ACC112 (cell line): ENCODE measurements at regions not wholly inside any gene's neighbourhood (a gene's known extent, or its start where the extent isn't known, plus 50 kb on each side); places are given as distances from the start of the nearest gene placed in this dataset.

Experiments used
- H2AFZ ChIP-seq: fragments of 200-600 bp; sonication (generic); one replicate; pipeline ENCODE4 v1.6.0; 2017; ENCODE audit warnings: antibody characterized with exemption, low read length; ENCODE audit not compliant: unreplicated experiment
- H3K27ac ChIP-seq: fragments of 200-600 bp; sonication (generic); 2 replicates; pipeline ENCODE4 v1.5.1; 2014; ENCODE audit warnings: low read depth, mild to moderate bottlenecking, antibody characterized with exemption, low read length, moderate library complexity
- H3K27me3 ChIP-seq: fragments of 200-600 bp; sonication (generic); 2 replicates; pipeline ENCODE4 v1.6.1; 2014; ENCODE audit warnings: mild to moderate bottlenecking, antibody characterized with exemption, low read length, moderate library complexity, mixed read lengths; ENCODE audit not compliant: insufficient read depth
- H3K36me3 ChIP-seq: fragments of 200-600 bp; sonication (generic); 2 replicates; pipeline ENCODE4 v1.6.1; 2016; ENCODE audit warnings: mild to moderate bottlenecking, antibody characterized with exemption, low read length, moderate library complexity, mixed read lengths; ENCODE audit not compliant: insufficient read depth
- H3K4me1 ChIP-seq: fragments of 200-600 bp; sonication (generic); one replicate; pipeline ENCODE4 v1.6.1; 2016; ENCODE audit warnings: low read length, mixed read lengths; ENCODE audit not compliant: insufficient read depth, unreplicated experiment, control insufficient read depth
- H3K4me3 ChIP-seq: fragments of 200-600 bp; sonication (generic); 2 replicates; pipeline ENCODE4 v1.5.1; 2014; ENCODE audit warnings: mild to moderate bottlenecking, low read depth, low read length
- H3K79me2 ChIP-seq: fragments of 200-600 bp; sonication (generic); one replicate; pipeline ENCODE4 v1.6.0; 2016; ENCODE audit warnings: low read length; ENCODE audit not compliant: control insufficient read depth, unreplicated experiment, insufficient read depth

- no peak overlapping the region for H3K4me3 ChIP-seq
- no peak overlapping the region for H3K27ac ChIP-seq
- no peak overlapping the region for H2AFZ ChIP-seq
- no peaks in the 10 kb centered on the region for H3K36me3 ChIP-seq
- H3K27me3 ChIP-seq: no peaks in the 10 kb centered on the region
- H3K4me1 ChIP-seq: no peaks in the 10 kb centered on the region
- no peaks in the 10 kb centered on the region for H3K79me2 ChIP-seq
These were observed 938.1 kb upstream of the SLC39A10 start for GRCh38 chr2:194718881-194719280.

DNA sequence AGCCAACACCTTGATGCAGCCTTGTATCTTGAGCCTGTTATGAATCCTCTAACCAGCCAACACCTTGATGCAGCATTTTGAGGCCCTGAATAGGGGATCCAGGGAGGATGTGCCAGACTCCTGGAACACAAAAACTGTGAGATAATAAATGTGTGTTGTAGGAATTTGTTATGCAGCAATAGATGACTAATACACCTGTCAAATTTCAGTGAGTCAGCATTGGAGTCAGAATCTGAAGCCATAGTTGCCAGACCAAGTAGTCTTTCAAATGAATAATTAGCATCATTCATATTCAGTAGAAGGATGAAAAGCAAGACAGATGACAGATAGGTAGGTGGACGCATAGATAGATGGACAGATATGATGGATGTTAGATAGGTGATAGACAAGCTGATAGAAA lies 942.5 kb upstream of the SLC39A10 start:
- Histone ChIP-seq H3K27ac (no peak overlapping the region), H3K79me2 (no peaks in the 10 kb centered on the region), H3K4me3 (no peak overlapping the region), H2AFZ (no peak overlapping the region), H3K4me1 (no peaks in the 10 kb centered on the region), H3K36me3 (no peaks in the 10 kb centered on the region), H3K27me3 (no peaks in the 10 kb centered on the region)

GRCh38 chr2:194709840-194710239 lies 947.2 kb upstream of the SLC39A10 start:
- Histone ChIP-seq H3K79me2 (no peaks in the 10 kb centered on the region), H3K4me3 (no peak overlapping the region), H3K4me1 (no peaks in the 10 kb centered on the region), H3K27ac (no peak overlapping the region), H2AFZ (no peak overlapping the region), H3K27me3 (no peaks in the 10 kb centered on the region), H3K36me3 (no peaks in the 10 kb centered on the region)

DNA sequence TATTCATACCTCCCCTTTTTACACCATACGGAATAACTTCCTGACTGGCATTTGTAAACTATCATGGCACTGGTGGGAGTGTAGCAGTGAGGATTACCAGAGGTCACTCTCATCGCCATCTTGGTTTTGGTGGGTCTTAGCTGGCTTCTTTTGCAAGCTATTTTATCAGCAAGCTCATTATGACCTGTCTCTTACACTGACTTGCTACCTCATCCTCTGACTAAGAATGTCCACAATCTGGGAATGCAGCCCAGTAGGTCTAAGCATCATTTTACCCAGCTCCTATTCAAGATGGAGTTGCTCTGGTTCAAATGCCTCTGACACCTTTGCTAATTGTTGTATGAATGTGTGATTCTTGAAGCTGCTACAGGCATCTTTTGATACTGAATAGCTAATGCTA lies 950.8 kb upstream of the SLC39A10 start:
- Histone ChIP-seq H3K36me3 (no peaks in the 10 kb centered on the region), H3K27ac (no peak overlapping the region), H3K4me3 (no peak overlapping the region), H3K27me3 (no peaks in the 10 kb centered on the region), H3K4me1 (no peaks in the 10 kb centered on the region), H3K79me2 (no peaks in the 10 kb centered on the region), H2AFZ (no peak overlapping the region)

DNA sequence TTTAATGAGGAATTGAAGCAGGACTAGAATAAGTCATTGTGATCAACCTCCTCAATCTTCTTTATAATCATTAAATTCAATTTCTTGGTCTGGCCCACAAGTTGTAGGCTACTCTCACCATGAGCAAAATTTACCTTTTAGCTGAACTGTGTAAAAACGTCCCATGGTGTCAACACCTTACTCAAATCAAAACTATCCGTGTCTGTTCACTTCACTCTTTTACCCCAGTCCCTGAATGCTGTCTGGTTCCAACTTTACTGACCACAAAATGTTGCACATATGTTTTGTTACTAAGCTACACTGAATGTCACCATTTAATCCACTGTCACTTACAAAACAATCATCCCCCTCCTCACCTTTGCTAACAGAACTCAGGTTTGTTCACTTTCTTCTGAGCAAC lies 951.6 kb upstream of the SLC39A10 start:
- H3K4me1 ChIP-seq: no peaks in the 10 kb centered on the region
- H2AFZ ChIP-seq: no peak overlapping the region
- H3K4me3 ChIP-seq: no peak overlapping the region
- no peaks in the 10 kb centered on the region for H3K27me3 ChIP-seq
- no peaks in the 10 kb centered on the region for H3K79me2 ChIP-seq
- no peak overlapping the region for H3K27ac ChIP-seq
- no peaks in the 10 kb centered on the region for H3K36me3 ChIP-seq

- H3K79me2 ChIP-seq: no peaks in the 10 kb centered on the region
- H2AFZ ChIP-seq: no peak overlapping the region
- H3K4me3 ChIP-seq: no peak overlapping the region
These were observed 956.3 kb upstream of the SLC39A10 start for GRCh38 chr2:194700726-194701125.

GRCh38 chr2:194700116-194700515 lies 956.9 kb upstream of the SLC39A10 start:
- Histone ChIP-seq H3K4me1 (peaks cover 5% of the 10 kb centered on the region), H3K27me3 (no peaks in the 10 kb centered on the region), H3K27ac (no peak overlapping the region), H2AFZ (no peak overlapping the region), H3K79me2 (no peaks in the 10 kb centered on the region), H3K36me3 (no peaks in the 10 kb centered on the region), H3K4me3 (no peak overlapping the region)

More at GRCh38 chr2:194700726-194701125, 956.3 kb upstream of the SLC39A10 start:
- Histone ChIP-seq H3K27ac (no peak overlapping the region), H3K4me1 (peaks cover 5% of the 10 kb centered on the region), H3K27me3 (no peaks in the 10 kb centered on the region), H3K36me3 (no peaks in the 10 kb centered on the region)

- Histone ChIP-seq H3K4me3 (no peak overlapping the region), H2AFZ (no peak overlapping the region), H3K27ac (no peak overlapping the region), H3K36me3 (no peaks in the 10 kb centered on the region), H3K4me1 (peaks cover 5% of the 10 kb centered on the region), H3K27me3 (no peaks in the 10 kb centered on the region), H3K79me2 (no peaks in the 10 kb centered on the region)
These were observed 959.0 kb upstream of the SLC39A10 start for GRCh38 chr2:194698012-194698411.

GRCh38 chr2:194697439-194697838 lies 959.6 kb upstream of the SLC39A10 start:
- H3K4me3 ChIP-seq: no peak overlapping the region
- H3K79me2 ChIP-seq: no peaks in the 10 kb centered on the region
- peaks cover 5% of the 10 kb centered on the region for H3K4me1 ChIP-seq
- no peak overlapping the region for H3K27ac ChIP-seq
- H2AFZ ChIP-seq: no peak overlapping the region
- H3K36me3 ChIP-seq: no peaks in the 10 kb centered on the region
- H3K27me3 ChIP-seq: no peaks in the 10 kb centered on the region

GRCh38 chr2:194696690-194697089 lies 960.3 kb upstream of the SLC39A10 start:
- Histone ChIP-seq H3K4me3 (no peak overlapping the region), H3K27me3 (no peaks in the 10 kb centered on the region), H3K36me3 (no peaks in the 10 kb centered on the region), H3K4me1 (peaks cover 5% of the 10 kb centered on the region), H3K27ac (no peak overlapping the region), H3K79me2 (no peaks in the 10 kb centered on the region), H2AFZ (no peak overlapping the region)

GRCh38 chr2:194686569-194686968 lies 970.5 kb upstream of the SLC39A10 start:
- no peaks in the 10 kb centered on the region for H3K79me2 ChIP-seq
- H3K36me3 ChIP-seq: no peaks in the 10 kb centered on the region
- H3K27me3 ChIP-seq: no peaks in the 10 kb centered on the region
- H2AFZ ChIP-seq: no peak overlapping the region
- H3K4me3 ChIP-seq: no peak overlapping the region
- no peaks in the 10 kb centered on the region for H3K4me1 ChIP-seq
- no peak overlapping the region for H3K27ac ChIP-seq
